HL-60 (cell line): ENCODE measurements at regions not wholly inside any gene's neighbourhood (a gene's known extent, or its start where the extent isn't known, plus 50 kb on each side); places are given as distances from the start of the nearest gene placed in this dataset.

Source experiments
- CTCF ChIP-seq: IDR thresholded peaks from one replicate; pipeline ENCODE4 v1.5.1; 2011; ENCODE audit warnings: low read length, control low read depth, inconsistent platforms; ENCODE audit not compliant: insufficient read depth
- GABPA ChIP-seq: IDR thresholded peaks from 2 replicates; pipeline ENCODE4 v1.6.1; 2012; ENCODE audit warnings: low read depth
- POLR2AphosphoS5 ChIP-seq: IDR thresholded peaks from 2 replicates; pipeline ENCODE4 v1.6.1; 2012; ENCODE audit warnings: low read depth
- SPI1 ChIP-seq: IDR thresholded peaks from 2 replicates; pipeline ENCODE4 v1.6.1; 2012; ENCODE audit warnings: low read depth, mild to moderate bottlenecking, borderline replicate concordance
- TF ChIP-seq, protein P1 (sequence below): IDR thresholded peaks from 2 replicates; pipeline ENCODE4 v1.6.1; 2012; ENCODE audit warnings: low read depth; ENCODE audit not compliant: insufficient replicate concordance

DNA sequence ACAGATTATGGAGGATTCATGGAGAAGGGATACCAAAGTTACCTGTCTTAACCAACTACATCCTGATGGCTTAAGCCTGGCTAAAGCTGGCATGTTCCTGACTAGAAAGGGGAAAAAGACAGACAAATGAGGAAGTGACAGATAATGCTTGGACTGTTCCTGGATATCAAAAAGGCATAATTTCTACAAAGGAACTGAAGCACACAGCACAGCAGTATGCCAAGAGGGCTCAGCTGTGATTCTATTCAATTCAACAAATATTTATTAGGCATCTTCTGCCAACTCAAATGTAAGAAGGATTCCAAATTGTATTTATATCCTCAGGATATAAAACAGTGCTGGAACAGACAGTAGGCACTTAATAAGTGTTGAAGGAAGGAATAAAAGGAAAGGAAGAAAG lies 59.5 kb downstream of the KLF12 start:
- TF ChIP-seq, protein P1, sequence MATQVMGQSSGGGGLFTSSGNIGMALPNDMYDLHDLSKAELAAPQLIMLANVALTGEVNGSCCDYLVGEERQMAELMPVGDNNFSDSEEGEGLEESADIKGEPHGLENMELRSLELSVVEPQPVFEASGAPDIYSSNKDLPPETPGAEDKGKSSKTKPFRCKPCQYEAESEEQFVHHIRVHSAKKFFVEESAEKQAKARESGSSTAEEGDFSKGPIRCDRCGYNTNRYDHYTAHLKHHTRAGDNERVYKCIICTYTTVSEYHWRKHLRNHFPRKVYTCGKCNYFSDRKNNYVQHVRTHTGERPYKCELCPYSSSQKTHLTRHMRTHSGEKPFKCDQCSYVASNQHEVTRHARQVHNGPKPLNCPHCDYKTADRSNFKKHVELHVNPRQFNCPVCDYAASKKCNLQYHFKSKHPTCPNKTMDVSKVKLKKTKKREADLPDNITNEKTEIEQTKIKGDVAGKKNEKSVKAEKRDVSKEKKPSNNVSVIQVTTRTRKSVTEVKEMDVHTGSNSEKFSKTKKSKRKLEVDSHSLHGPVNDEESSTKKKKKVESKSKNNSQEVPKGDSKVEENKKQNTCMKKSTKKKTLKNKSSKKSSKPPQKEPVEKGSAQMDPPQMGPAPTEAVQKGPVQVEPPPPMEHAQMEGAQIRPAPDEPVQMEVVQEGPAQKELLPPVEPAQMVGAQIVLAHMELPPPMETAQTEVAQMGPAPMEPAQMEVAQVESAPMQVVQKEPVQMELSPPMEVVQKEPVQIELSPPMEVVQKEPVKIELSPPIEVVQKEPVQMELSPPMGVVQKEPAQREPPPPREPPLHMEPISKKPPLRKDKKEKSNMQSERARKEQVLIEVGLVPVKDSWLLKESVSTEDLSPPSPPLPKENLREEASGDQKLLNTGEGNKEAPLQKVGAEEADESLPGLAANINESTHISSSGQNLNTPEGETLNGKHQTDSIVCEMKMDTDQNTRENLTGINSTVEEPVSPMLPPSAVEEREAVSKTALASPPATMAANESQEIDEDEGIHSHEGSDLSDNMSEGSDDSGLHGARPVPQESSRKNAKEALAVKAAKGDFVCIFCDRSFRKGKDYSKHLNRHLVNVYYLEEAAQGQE = no peak
- TF ChIP-seq GABPA = no peak
- no peak for TF ChIP-seq POLR2AphosphoS5
- TF ChIP-seq CTCF = no peak
- TF ChIP-seq SPI1 = no peak
